ENCODE measurements at regions not wholly inside any gene's neighbourhood (a gene's known extent, or its start where the extent isn't known, plus 50 kb on each side); places are given as distances from the start of the nearest gene placed in this dataset.

- no peak overlapping the region for H3K4me3 ChIP-seq (ENCODE audit: low read depth, low read length)
- no peak for TF ChIP-seq CTCF (IDR thresholded peaks at IDR 0.05; ENCODE audit: low read depth, low read length, missing control alignments)
- DNase-seq (ENCODE audit: low read depth) = no peak
Observed at GRCh38 chr9:86730163-86730928, 217.0 kb downstream of the GAS1 start.

- DNase-seq (ENCODE audit: low read depth) = no peak
- TF ChIP-seq CTCF (IDR thresholded peaks at IDR 0.05; ENCODE audit: low read depth, low read length, missing control alignments) = no peak
- H3K4me3 ChIP-seq (ENCODE audit: low read depth, low read length) = no peak overlapping the region
Observed at GRCh38 chr9:86724529-86724928, 222.8 kb downstream of the GAS1 start.

GRCh38 chr9:86723346-86723745 lies 224.0 kb downstream of the GAS1 start:
- TF ChIP-seq CTCF (IDR thresholded peaks at IDR 0.05; ENCODE audit: low read depth, low read length, missing control alignments) = no peak
- no peak overlapping the region for H3K4me3 ChIP-seq (ENCODE audit: low read depth, low read length)
- DNase-seq (ENCODE audit: low read depth) = no peak

- TF ChIP-seq CTCF (IDR thresholded peaks at IDR 0.05; ENCODE audit: low read depth, low read length, missing control alignments) = no peak
- no peak for DNase-seq (ENCODE audit: low read depth)
Observed at GRCh38 chr9:86722706-86723075, 224.6 kb downstream of the GAS1 start.

GRCh38 chr9:86721843-86722705 lies 225.2 kb downstream of the GAS1 start:
- no peak for TF ChIP-seq CTCF (IDR thresholded peaks at IDR 0.05; ENCODE audit: low read depth, low read length, missing control alignments)
- DNase-seq (ENCODE audit: low read depth) = no peak
- no peak overlapping the region for H3K4me3 ChIP-seq (ENCODE audit: low read depth, low read length)

More at GRCh38 chr9:86722706-86723075, 224.6 kb downstream of the GAS1 start:
- no peak overlapping the region for H3K4me3 ChIP-seq (ENCODE audit: low read depth, low read length)

GRCh38 chr9:86721226-86721781 lies 226.0 kb downstream of the GAS1 start:
- TF ChIP-seq CTCF (IDR thresholded peaks at IDR 0.05; ENCODE audit: low read depth, low read length, missing control alignments) = no peak
- no peak overlapping the region for H3K4me3 ChIP-seq (ENCODE audit: low read depth, low read length)
- no peak for DNase-seq (ENCODE audit: low read depth)
